ENCODE measurements at regions not wholly inside any gene's neighbourhood (a gene's known extent, or its start where the extent isn't known, plus 50 kb on each side); places are given as distances from the start of the nearest gene placed in this dataset.

DNA sequence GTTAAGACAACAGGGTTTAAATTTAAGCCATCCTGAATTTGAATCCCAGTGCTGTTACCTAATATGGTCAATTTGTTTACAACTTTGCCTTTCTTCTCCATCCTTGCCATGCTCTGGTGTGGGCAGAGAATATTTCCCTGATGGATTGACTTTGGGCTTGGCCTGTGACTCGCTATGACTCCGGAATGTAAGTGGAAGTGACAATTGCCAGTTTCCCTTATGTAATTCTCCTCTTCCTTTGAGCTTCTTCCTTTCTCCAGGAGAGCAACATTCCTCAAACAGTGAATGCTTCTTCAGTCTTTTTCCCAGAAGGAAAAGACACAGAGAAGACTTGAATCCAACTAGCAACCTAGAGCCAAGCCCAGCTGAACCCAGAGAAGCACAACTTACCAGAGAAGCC lies 159.1 kb downstream of the LURAP1L start:
- TF ChIP-seq, protein P1, sequence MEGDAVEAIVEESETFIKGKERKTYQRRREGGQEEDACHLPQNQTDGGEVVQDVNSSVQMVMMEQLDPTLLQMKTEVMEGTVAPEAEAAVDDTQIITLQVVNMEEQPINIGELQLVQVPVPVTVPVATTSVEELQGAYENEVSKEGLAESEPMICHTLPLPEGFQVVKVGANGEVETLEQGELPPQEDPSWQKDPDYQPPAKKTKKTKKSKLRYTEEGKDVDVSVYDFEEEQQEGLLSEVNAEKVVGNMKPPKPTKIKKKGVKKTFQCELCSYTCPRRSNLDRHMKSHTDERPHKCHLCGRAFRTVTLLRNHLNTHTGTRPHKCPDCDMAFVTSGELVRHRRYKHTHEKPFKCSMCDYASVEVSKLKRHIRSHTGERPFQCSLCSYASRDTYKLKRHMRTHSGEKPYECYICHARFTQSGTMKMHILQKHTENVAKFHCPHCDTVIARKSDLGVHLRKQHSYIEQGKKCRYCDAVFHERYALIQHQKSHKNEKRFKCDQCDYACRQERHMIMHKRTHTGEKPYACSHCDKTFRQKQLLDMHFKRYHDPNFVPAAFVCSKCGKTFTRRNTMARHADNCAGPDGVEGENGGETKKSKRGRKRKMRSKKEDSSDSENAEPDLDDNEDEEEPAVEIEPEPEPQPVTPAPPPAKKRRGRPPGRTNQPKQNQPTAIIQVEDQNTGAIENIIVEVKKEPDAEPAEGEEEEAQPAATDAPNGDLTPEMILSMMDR (conservative IDR thresholded peaks at IDR 0.05): no peak
- no peak overlapping the region for H3K27ac ChIP-seq

DNA sequence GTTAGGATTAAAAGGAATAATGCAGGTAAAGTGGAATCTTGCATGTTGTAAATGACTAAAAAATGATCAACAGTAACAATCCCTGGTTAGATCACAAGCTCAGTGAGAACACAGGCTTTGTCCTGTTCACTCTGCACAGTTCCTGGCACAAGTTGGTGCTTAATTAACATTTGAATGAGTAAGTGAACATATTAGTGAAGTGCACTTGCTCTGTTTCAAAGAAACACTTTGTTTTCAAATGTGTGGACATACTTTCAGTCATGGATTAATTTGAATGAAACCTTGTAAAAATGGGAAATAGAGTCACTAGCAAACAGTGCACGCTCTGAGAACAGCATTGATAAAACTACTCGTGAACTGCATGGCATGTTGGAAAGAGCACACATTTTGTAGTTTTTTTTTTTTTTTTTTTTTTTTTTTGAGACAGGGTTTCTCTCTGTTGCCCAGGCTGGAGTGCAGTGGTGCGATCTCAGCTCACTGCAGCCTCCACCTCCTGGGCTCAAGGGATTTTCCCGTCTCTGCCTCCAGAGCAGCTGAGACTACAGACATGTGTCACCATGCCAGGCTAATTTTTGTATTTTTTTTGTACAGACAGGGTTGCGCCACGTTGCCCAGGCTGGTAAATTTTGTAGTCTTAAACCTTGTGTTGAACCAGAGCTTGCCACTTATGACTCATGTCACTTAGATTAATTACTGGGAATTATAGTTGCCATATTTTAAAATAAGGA lies 159.9 kb downstream of the LURAP1L start:
- H3K27ac ChIP-seq: no peak overlapping the region
- TF ChIP-seq, protein P1 (conservative IDR thresholded peaks at IDR 0.05): no peak

DNA sequence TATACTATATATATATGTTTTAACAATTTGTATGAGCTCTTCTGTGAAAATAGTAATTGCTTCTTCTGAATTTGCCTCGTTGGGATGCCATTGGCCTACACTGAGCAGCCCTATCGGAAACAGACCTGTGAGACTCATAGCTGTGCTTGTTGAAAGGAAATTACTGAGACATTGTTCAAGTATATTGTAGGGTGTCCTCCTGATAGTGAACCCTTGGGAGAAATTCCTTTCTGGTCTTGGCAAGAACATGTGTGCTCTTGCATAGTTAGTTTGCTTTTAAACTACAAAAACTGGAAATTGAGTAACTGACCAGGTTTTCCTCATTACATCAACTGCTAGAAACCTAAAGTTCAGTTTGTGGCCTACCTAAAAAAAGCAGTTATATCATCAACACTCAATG lies 160.9 kb downstream of the LURAP1L start:
- no peak overlapping the region for H3K27ac ChIP-seq
- TF ChIP-seq, protein P1 (conservative IDR thresholded peaks at IDR 0.05): no peak

DNA sequence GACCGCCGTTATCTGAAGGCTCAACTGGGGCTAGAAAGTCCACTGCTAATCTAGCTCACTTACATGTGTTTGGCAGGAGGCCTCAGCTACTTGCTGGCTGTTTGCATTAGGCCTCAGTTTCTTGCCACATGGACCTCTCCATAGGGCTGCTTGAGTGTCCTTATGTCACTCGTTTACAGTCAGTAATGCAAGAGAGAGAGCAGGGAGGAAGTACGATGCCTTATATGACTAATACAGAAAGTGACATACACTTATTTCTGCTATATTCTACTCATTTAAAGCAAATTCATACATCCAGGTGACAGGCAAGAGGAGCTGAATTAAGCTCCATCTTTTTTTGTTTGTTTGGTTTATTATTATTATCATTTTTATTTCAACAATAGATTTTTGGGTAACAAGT lies 179.6 kb downstream of the LURAP1L start:
- TF ChIP-seq, protein P1 (conservative IDR thresholded peaks at IDR 0.05): no peak
- no peak overlapping the region for H3K27ac ChIP-seq

DNA sequence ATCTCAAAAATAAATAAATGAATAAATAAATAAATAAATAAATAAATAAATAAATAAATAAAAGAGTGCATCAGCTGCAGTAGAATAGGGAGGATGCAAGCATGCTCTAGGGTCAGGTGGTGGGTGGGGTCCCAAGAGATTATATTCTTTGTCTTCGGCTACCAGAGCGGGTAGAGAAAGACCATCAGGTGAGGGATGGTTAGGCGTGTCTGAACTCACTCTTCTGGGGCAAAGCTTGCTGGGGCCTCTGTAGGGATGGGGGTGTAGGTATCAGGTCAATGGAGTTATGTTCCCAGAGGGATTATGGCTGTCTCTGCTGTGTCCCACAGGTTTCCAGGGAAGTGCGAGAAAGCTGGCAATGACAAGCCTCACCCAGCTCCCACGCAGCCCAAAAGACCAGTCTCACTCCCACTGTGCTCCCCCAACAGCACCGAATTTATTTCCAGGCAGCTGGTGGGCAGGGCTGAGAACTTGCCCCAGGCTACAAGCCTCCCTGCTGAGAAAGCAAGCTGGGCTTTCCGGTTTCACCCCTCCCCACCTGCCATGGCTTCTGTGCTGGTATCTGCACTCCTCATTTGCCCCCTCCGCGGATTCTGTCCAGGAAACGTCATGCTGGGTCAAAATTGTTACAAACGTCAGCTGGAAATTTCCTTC lies 180.8 kb downstream of the LURAP1L start:
- H3K27ac ChIP-seq: no peak overlapping the region
- TF ChIP-seq, protein P1 (conservative IDR thresholded peaks at IDR 0.05): no peak

- TF ChIP-seq, protein P1 (conservative IDR thresholded peaks at IDR 0.05): no peak
- H3K27ac ChIP-seq: no peak overlapping the region
Measured at GRCh38 chr9:12956261-12956660, 181.4 kb downstream of the LURAP1L start.

- TF ChIP-seq, protein P1 (conservative IDR thresholded peaks at IDR 0.05): no peak
- H3K27ac ChIP-seq: no peak overlapping the region
Measured at GRCh38 chr9:12956805-12957204, 182.0 kb downstream of the LURAP1L start.

All from VCaP (cell line).